H1 (cell line): ENCODE measurements at regions not wholly inside any gene's neighbourhood (a gene's known extent, or its start where the extent isn't known, plus 50 kb on each side); places are given as distances from the start of the nearest gene placed in this dataset.

Experiments
- CTCF ChIA-PET: fragments of 300-600 bp; sonication (Branson Sonifier 250); formaldehyde crosslinking; loops from one replicate; lab custom pipeline; 2021; ENCODE audit not compliant: partially characterized antibody; lab: Charles Lee
- POLR2A ChIA-PET: fragments of 300-600 bp; sonication (Branson Sonifier 250); formaldehyde crosslinking; loops from one replicate; lab custom pipeline; 2021; ENCODE audit warnings: inconsistent platforms; ENCODE audit not compliant: partially characterized antibody; lab: Charles Lee
- DNase-seq, 2 experiments: peaks; one replicate each; pipeline versions ENCODE4 v3.0.0 to v3.0.0-alpha.2; 2010 to 2022; ENCODE audit warnings: low spot score in 2 of 2, low read depth in 1 of 2, mixed read lengths in 1 of 2
- FAIRE-seq: peaks from 2 replicates; lab custom pipeline; 2011; peaks lifted over from hg19 to GRCh38; lab: Jason Lieb, UNC
- H2AFZ ChIP-seq: 2 replicates; pipeline ENCODE4 v1.8.1; 2012; ENCODE audit warnings: low read length, inconsistent platforms
- H2AK5ac ChIP-seq: 2 replicates; pipeline ENCODE4 v1.6.1; 2013; ENCODE audit warnings: low read depth, low read length
- H2BK120ac ChIP-seq: replicated peaks from 2 replicates; pipeline ENCODE3; 2013; ENCODE audit warnings: low read depth, low read length, inconsistent platforms
- H2BK12ac ChIP-seq: 2 replicates; pipeline ENCODE4 v1.6.1; 2013; ENCODE audit warnings: low read depth, low read length
- H2BK15ac ChIP-seq: 2 replicates; pipeline ENCODE4 v1.6.1; 2013; ENCODE audit warnings: low read length
- H2BK20ac ChIP-seq: 2 replicates; pipeline ENCODE4 v1.6.1; 2013; ENCODE audit warnings: low read length
- H2BK5ac ChIP-seq: 2 replicates; pipeline ENCODE4 v1.6.1; 2013; ENCODE audit warnings: low read depth, low read length
- H3K14ac ChIP-seq: 2 replicates; pipeline ENCODE4 v1.6.1; 2013; ENCODE audit warnings: inconsistent platforms; ENCODE audit not compliant: insufficient read length
- H3K18ac ChIP-seq: 2 replicates; pipeline ENCODE4 v1.6.1; 2013; ENCODE audit warnings: low read length; ENCODE audit errors: extremely low read depth
- H3K23ac ChIP-seq: 2 replicates; pipeline ENCODE4 v1.6.1; 2013; ENCODE audit warnings: inconsistent platforms; ENCODE audit not compliant: insufficient read length
- H3K23me2 ChIP-seq: 2 replicates; pipeline ENCODE4 v1.6.1; 2013; ENCODE audit warnings: low read depth, low read length
- H3K27ac ChIP-seq: 2 replicates; pipeline ENCODE4 v1.6.1; 2011; ENCODE audit warnings: low read depth, low read length, inconsistent platforms
- H3K27me3 ChIP-seq, 4 experiments: replicated peaks in 1 of 4; 1 replicate in 1 of 4; 2 replicates in 3 of 4; pipeline versions ENCODE4 v1.6.1 to v1.8.1; 2011 to 2013; ENCODE audit warnings: low read length in 3 of 4, mild to moderate bottlenecking in 3 of 4, inconsistent platforms in 2 of 4, mixed read lengths in 2 of 4, moderate library complexity in 1 of 4; ENCODE audit not compliant: control insufficient read depth in 3 of 4, insufficient read depth in 3 of 4; ENCODE audit errors: extremely low read depth in 1 of 4
- H3K36me3 ChIP-seq, 4 experiments: 2 replicates each; pipeline versions ENCODE4 v1.6.1 to v1.8.1; 2011 to 2013; ENCODE audit warnings: mild to moderate bottlenecking in 4 of 4, low read length in 3 of 4, moderate library complexity in 2 of 4, control low read depth in 1 of 4, inconsistent platforms in 1 of 4; ENCODE audit not compliant: insufficient read depth in 4 of 4, control insufficient read depth in 2 of 4
- H3K4ac ChIP-seq: replicated peaks from 2 replicates; pipeline ENCODE3; 2013; ENCODE audit warnings: low read length, low read depth, mixed read lengths, inconsistent platforms; ENCODE audit not compliant: insufficient read length
- H3K4me1 ChIP-seq, 4 experiments: replicated peaks in 1 of 4; 1 replicate in 1 of 4; 2 replicates in 3 of 4; pipeline versions ENCODE4 v1.6.1 to v1.8.1; 2011 to 2013; ENCODE audit warnings: low read length in 3 of 4, inconsistent platforms in 2 of 4, mixed read lengths in 1 of 4; ENCODE audit not compliant: insufficient read depth in 4 of 4, control insufficient read depth in 3 of 4
- H3K4me2 ChIP-seq, 2 experiments: 2 replicates each; pipeline versions ENCODE4 v1.6.1 to v1.8.1; 2011 to 2013; ENCODE audit warnings: low read depth in 2 of 2, low read length in 2 of 2, control low read depth in 1 of 2, inconsistent platforms in 1 of 2, mild to moderate bottlenecking in 1 of 2; ENCODE audit not compliant: insufficient read depth in 1 of 2
- H3K4me3 ChIP-seq, 4 experiments: fragments of 200-600, 300-600 bp in 1 of 4; sonication (generic), shearing (Covaris generic), sonication (Bioruptor Twin) in 1 of 4; 2 replicates each; pipeline versions ENCODE4 v1.5.1 to v1.8.1; 2011 to 2016; ENCODE audit warnings: low read length in 4 of 4, low read depth in 3 of 4, control low read depth in 2 of 4, inconsistent platforms in 2 of 4, mild to moderate bottlenecking in 2 of 4, mixed read lengths in 1 of 4, moderate library complexity in 1 of 4; ENCODE audit not compliant: insufficient read depth in 2 of 4; ENCODE audit errors: extremely low read depth in 1 of 4
- H3K56ac ChIP-seq: replicated peaks from 2 replicates; pipeline ENCODE3; 2013; ENCODE audit warnings: low read depth, mild to moderate bottlenecking, mixed read lengths, low read length, inconsistent platforms; ENCODE audit not compliant: insufficient read length
- H3K79me1 ChIP-seq: 2 replicates; pipeline ENCODE4 v1.6.1; 2013; ENCODE audit warnings: low read depth, low read length, control low read depth
- H3K79me2 ChIP-seq, 2 experiments: 2 replicates each; pipeline versions ENCODE4 v1.6.1 to v1.8.1; 2012 to 2013; ENCODE audit warnings: low read length in 2 of 2, mild to moderate bottlenecking in 2 of 2, inconsistent platforms in 1 of 2; ENCODE audit not compliant: insufficient read depth in 2 of 2, control insufficient read depth in 1 of 2
- H3K9ac ChIP-seq, 4 experiments: replicated peaks in 1 of 4; 1 replicate in 1 of 4; 2 replicates in 3 of 4; pipeline versions ENCODE4 v1.6.1 to v1.8.1; 2011 to 2013; ENCODE audit warnings: low read depth in 3 of 4, low read length in 3 of 4, control low read depth in 2 of 4, mild to moderate bottlenecking in 2 of 4, moderate library complexity in 2 of 4, inconsistent platforms in 1 of 4; ENCODE audit errors: extremely low read depth in 1 of 4
- H3K9me3 ChIP-seq, 2 experiments: 2 replicates each; pipeline versions ENCODE4 v1.6.1 to v1.8.1; 2012 to 2013; ENCODE audit warnings: mild to moderate bottlenecking in 2 of 2, moderate library complexity in 2 of 2, control low read depth in 1 of 2, inconsistent platforms in 1 of 2, low read depth in 1 of 2, low read length in 1 of 2, mixed read lengths in 1 of 2; ENCODE audit not compliant: insufficient read depth in 2 of 2
- H4K20me1 ChIP-seq, 2 experiments: replicated peaks in 1 of 2; 2 replicates each; pipeline versions ENCODE3 to v1.8.1; 2011 to 2013; ENCODE audit warnings: inconsistent platforms in 2 of 2, low read length in 2 of 2, mild to moderate bottlenecking in 1 of 2; ENCODE audit not compliant: insufficient read depth in 2 of 2, control insufficient read depth in 1 of 2
- H4K5ac ChIP-seq: 2 replicates; pipeline ENCODE4 v1.6.1; 2013; ENCODE audit warnings: low read length, low read depth, mixed read lengths, inconsistent platforms; ENCODE audit not compliant: insufficient read length
- H4K8ac ChIP-seq: 2 replicates; pipeline ENCODE4 v1.8.0; 2013; ENCODE audit warnings: mild to moderate bottlenecking, moderate library complexity, low read length, inconsistent platforms; ENCODE audit not compliant: insufficient read depth; ENCODE audit errors: extremely low read depth
- H4K91ac ChIP-seq: replicated peaks from 2 replicates; pipeline ENCODE3; 2013; ENCODE audit warnings: low read length, mixed read lengths, inconsistent platforms; ENCODE audit not compliant: insufficient read length
- CBX5 ChIP-seq: fragments of 300-800, 300-1000 bp; sonication (generic); IDR thresholded peaks from 2 replicates; pipeline ENCODE4 v1.7.1; 2016; ENCODE audit warnings: antibody characterized with exemption, low read length, low read depth
- JUND ChIP-seq: IDR thresholded peaks from 2 replicates; pipeline ENCODE4 v1.6.1; 2011; ENCODE audit warnings: mild to moderate bottlenecking, improper control_type of control experiment, low read length
- KDM4A ChIP-seq: IDR thresholded peaks from one replicate; pipeline ENCODE4 v1.7.1; 2012; ENCODE audit warnings: low read depth, mild to moderate bottlenecking, moderate library complexity, low read length, inconsistent platforms; ENCODE audit not compliant: severe bottlenecking
- SAP30 ChIP-seq: fragments of 300-600 bp; sonication (generic); IDR thresholded peaks from 2 replicates; pipeline ENCODE4 v1.7.1; 2012; ENCODE audit warnings: low read length, moderate library complexity, mild to moderate bottlenecking, inconsistent platforms; ENCODE audit not compliant: insufficient read depth, insufficient replicate concordance
- SIRT6 ChIP-seq: IDR thresholded peaks from one replicate; pipeline ENCODE4 v1.7.1; 2012; ENCODE audit warnings: low read length, inconsistent platforms
- SIX5 ChIP-seq: IDR thresholded peaks from 2 replicates; pipeline ENCODE4 v1.6.1; 2011; ENCODE audit warnings: mild to moderate bottlenecking, low read depth, low read length
- WGBS, 2 experiments: shearing (Covaris generic) in 1 of 2; methylation state at CpG; one replicate each; pipeline versions ENCODE4 v1.1.6 to v1.1.7; 2013 to 2015; ENCODE audit warnings: low lambda C conversion rate in 2 of 2, mixed read lengths in 2 of 2, inconsistent platforms in 1 of 2, low coverage in 1 of 2, missing lambda C conversion rate in 1 of 2; ENCODE audit not compliant: insufficient replicate concordance in 2 of 2, insufficient coverage in 1 of 2, insufficient read length in 1 of 2; ENCODE audit errors: extremely low coverage in 1 of 2, missing lambda C conversion rate in 1 of 2; 5-methylcytosine and 5-hydroxymethylcytosine counted together

- Histone ChIP-seq H2AK5ac (no peak overlapping the region), H3K14ac (no peak overlapping the region), H2BK120ac (no peak overlapping the region), H3K4me3 (no peak overlapping the region), H3K27me3 (no peaks in the 10 kb centered on the region), H4K5ac (no peak overlapping the region), H3K79me1 (no peaks in the 10 kb centered on the region), H3K18ac (no peak overlapping the region), H4K20me1 (no peaks in the 10 kb centered on the region), H4K8ac (no peak overlapping the region), H2BK12ac (no peak overlapping the region), H3K27ac (no peak overlapping the region), H3K56ac (no peak overlapping the region), H3K23ac (no peak overlapping the region), H2BK20ac (no peak overlapping the region), H3K36me3 (no peaks in the 10 kb centered on the region), H2BK5ac (no peak overlapping the region), H3K9ac (no peak overlapping the region), H3K23me2 (no peaks in the 10 kb centered on the region), H3K79me2 (no peaks in the 10 kb centered on the region), H2BK15ac (no peak overlapping the region), H4K91ac (no peak overlapping the region), H3K9me3 (peaks cover 5 to 7% of the 10 kb centered on the region in 2 experiments; a peak in 1 of 4 replicates), H3K4me1 (no peaks in the 10 kb centered on the region), H3K4me2 (no peak overlapping the region), H3K4ac (no peak overlapping the region), H2AFZ (no peak overlapping the region)
- ChIA-PET CTCF (no interaction called here), POLR2A (no interaction called here)
- DNase-seq (no peak), FAIRE-seq (no peak)
- 83% methylated on average over 3 of the region's 3 CpGs; no CpG with 5 or more reads in 1 of the 2 experiments for WGBS, 2 experiments
- TF ChIP-seq SAP30 (no peak), SIX5 (no peak), CBX5 (no peak), JUND (no peak), KDM4A (no peak), SIRT6 (no peak)
These were observed 525.4 kb downstream of the CENPC start for GRCh38 chr4:67019686-67020437.
